ENCODE measurements at regions not wholly inside any gene's neighbourhood (a gene's known extent, or its start where the extent isn't known, plus 50 kb on each side); places are given as distances from the start of the nearest gene placed in this dataset.

DNA sequence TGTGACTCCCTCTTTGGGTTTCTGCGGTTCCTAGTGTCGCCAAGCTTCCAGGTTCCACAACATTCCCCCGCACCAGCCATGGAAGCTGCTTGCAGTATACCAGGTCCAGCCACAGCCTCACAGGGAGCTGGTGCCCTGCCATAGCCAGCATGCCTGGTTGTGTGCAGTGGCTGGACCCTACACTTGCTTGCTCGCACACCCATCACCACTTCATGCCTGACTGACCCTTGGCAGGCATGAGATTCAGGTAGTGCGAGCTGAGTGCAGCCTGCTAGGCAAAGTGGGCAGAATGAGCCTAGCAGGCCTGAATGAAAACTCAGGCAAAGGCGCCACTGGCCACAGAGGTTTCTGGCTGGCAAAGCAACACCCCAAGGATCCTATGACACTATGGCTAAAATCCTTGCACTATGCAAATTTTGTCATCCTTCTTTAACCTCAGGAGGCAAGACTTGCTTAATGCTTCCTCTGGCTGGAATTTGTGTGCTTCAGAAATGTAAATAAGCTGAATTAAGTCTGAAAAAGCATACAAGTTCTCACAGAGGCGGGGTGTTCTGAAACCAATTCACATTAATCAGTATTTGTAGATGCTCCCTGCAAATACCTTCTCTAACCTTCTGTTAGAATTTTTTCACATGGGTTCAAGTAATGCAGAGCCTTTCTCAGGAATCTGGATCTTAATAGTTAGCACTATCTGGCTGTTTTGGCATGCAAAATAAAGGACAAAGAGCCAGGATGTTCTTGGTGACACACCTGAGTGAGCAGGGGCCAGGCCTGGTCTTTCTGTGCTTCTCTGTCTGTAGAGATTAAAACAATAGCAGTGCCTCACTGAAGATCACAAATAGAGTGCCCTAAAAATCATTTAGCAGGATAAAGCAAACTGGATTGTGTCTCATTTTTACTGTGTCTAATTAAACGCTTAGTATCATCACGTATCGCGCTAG, 256.9 kb downstream of the GPATCH2 start:
- peaks cover 2% of the 10 kb centered on the region for H3K4me1 Mint-ChIP-seq
- H3K36me3 Mint-ChIP-seq (ENCODE audit: low read depth): no peaks in the 10 kb centered on the region
- CTCF ChIA-PET: no interaction called here
- no peak overlapping the region for H3K27ac Mint-ChIP-seq
- H3K4me3 Mint-ChIP-seq: no peak overlapping the region
- H3K27me3 Mint-ChIP-seq: no peaks in the 10 kb centered on the region
- no peak for DNase-seq
- H3K9me3 Mint-ChIP-seq: peaks cover 20% of the 10 kb centered on the region
- POLR2A ChIA-PET: no interaction called here

DNA sequence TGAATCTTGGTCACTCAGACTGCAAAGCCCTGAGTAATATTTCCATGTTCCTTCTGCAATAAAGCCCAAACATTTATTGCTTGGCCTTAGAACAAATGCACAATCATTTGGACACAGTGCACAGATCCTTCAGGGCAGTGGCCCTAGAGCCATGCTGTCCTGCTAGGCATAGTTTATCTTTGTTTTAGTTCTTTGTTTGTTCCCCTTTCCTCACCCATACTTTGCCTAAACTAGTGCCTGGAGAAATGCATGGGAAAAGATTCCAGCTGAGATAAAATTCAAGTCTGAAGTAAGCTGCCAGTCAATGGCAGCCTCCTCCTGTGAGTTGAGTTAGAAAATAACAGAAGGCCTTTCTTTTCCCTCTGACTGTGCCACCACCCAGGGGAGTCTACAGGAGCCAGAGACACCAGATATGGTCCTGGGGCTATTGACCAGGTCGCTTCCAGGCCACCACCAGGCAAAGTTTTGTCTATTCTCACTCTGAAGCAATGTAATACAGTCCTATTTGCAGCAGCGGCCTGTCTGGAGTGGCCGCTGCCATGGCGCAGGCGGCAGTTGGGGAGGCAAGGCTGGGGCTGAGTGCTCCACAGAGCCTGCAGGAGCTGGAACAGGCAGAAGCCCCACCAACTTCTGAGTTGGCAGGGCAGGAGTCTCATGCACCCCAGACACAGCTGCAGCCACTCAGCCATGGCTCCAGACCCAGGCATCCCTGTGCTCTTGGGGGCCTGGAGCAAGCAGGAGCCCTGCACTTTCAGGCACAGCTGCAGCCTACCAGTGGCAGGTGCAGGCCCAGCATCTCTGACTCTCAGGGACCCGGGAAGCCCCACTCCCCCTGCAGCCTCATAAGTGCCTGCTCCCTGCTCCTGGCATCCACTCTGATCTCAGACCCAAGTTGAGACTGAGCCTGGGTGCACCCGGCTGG, 258.6 kb downstream of the GPATCH2 start:
- Mint-ChIP-seq H3K27me3 (no peaks in the 10 kb centered on the region), H3K36me3 (ENCODE audit: low read depth) (no peaks in the 10 kb centered on the region), H3K27ac (no peak overlapping the region), H3K4me3 (no peak overlapping the region), H3K4me1 (peaks cover 2% of the 10 kb centered on the region), H3K9me3 (peaks cover 17% of the 10 kb centered on the region)
- no peak for DNase-seq
- ChIA-PET POLR2A (no interaction called here), CTCF (interaction anchor here (0.5 kb wide), 1 partner anchor 537 kb away, joined by 3 read pairs; no protein-coding TSS in a partner anchor)

DNA sequence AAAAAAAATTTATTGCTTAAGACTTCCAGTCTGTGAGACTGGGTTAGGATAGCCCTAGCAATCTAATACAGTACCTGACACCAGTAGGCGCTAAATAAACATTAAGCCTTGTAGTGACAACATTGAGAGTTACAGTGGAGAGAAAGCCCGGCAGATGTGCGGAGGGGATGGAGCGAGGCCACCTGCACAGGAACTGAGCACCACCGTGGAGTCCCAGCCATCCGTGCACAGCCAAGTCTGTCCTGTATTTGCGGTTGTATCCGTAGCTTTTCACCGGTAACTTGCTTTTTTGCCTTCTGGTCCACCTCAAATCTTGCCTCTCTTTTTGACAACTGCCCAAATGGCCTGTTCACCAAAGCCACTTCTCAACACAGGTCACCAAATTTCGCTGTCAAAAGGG, 260.1 kb downstream of the GPATCH2 start:
- H3K36me3 Mint-ChIP-seq (ENCODE audit: low read depth): no peaks in the 10 kb centered on the region
- peaks cover 2% of the 10 kb centered on the region for H3K4me1 Mint-ChIP-seq
- no peak for DNase-seq
- ChIA-PET CTCF (interaction anchor here (0.6 to 0.7 kb wide), 2 partner anchors 95 to 505 kb away, joined by 3 read pairs; no protein-coding TSS in a partner anchor), POLR2A (interaction anchor here (0.6 kb wide), 1 partner anchor 880 kb away, joined by 3 read pairs; no protein-coding TSS in a partner anchor)
- H3K27ac Mint-ChIP-seq: no peak overlapping the region
- H3K4me3 Mint-ChIP-seq: no peak overlapping the region
- peaks cover 13% of the 10 kb centered on the region for H3K9me3 Mint-ChIP-seq
- H3K27me3 Mint-ChIP-seq: no peaks in the 10 kb centered on the region

DNA sequence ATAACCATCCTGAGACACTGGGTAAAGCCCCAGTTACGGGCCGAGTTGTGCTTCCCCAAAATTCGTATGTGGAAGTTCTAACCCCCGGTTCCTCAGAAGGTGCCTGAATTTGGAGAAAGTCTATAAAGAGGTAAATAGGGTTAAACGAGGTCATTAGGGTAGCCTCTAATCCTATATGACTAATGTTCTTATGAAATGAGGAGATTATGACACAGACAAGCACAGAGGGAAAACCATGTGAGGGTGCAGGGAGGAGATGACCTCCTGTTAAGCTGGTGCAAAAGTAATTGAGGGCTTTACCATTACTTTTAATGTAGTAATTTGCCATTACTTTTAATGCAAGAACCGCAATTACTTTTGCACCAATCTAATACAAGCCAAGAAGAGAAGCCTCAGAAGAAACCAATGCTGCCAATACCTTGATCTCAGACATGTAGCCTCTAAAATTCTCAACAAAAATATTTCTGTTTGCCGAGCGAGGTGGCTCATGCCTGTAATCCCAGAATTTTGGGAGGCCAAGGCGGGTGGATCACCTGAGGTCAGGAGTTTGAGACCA, 260.8 kb downstream of the GPATCH2 start:
- POLR2A ChIA-PET: interaction anchor here (0.6 kb wide), 1 partner anchor 881 kb away, joined by 3 read pairs; no protein-coding TSS in a partner anchor
- DNase-seq: no peak
- no peaks in the 10 kb centered on the region for H3K36me3 Mint-ChIP-seq (ENCODE audit: low read depth)
- CTCF ChIA-PET: interaction anchor here (0.7 kb wide), 1 partner anchor 506 kb away, joined by 3 read pairs; no protein-coding TSS in a partner anchor
- no peak overlapping the region for H3K27ac Mint-ChIP-seq
- H3K27me3 Mint-ChIP-seq: no peaks in the 10 kb centered on the region
- no peak overlapping the region for H3K4me3 Mint-ChIP-seq
- H3K9me3 Mint-ChIP-seq: peaks cover 10% of the 10 kb centered on the region
- H3K4me1 Mint-ChIP-seq: peaks cover 2% of the 10 kb centered on the region

DNA sequence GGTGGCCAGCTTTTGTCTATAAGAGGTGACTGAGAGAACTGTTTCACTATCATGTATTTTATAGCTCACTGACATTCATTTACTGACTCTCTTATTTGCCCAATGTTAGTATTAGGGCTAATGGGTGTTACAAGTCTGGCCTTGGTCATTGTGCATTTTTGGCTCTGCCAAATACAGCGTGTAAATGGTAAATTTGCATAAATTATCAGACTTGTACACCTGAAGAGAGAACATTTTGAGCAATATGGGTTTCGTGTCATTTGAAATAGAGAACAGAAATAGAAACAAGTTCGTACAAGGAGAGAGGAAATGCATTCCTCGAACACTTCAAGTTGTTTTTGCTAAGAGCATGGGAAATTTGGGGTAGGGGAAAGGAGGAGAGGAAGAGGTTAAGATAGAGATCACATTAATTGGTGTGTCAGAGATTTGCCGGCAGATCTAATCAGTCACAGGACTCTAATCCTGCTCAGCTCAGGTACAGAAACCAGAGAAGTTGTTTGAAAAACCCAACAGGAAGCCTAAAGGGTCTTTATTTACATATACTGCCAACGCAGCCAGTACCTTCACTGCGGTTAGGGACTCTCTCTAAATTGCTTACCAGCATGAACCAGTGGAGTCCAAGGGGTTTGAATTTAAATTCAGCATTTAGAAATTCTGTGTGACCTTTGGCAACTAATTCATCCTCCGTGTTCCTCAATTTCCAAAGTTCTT, 261.5 kb downstream of the GPATCH2 start:
- CTCF ChIA-PET: no interaction called here
- no peak overlapping the region for H3K27ac Mint-ChIP-seq
- H3K9me3 Mint-ChIP-seq: peaks cover 10% of the 10 kb centered on the region

DNA sequence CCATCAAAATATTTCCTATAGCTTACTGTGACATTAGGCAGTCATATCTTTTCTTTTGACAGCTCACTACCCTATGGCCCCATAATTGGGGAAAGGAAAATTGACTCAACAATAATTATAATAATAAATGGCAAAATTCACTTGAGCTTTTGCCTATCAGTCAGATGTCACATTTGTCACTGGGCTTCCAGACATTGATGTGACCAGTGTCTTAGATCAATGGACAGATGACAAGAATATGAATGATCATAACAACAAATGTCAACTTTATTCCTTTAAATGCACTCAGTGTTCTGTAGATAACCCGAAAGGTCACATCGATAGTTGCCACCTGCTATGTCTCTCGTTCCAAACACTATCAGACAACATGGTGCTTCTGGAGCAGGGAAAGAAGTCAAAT, 266.7 kb downstream of the GPATCH2 start:
- no peak for DNase-seq
- Mint-ChIP-seq H3K9me3 (no peaks in the 10 kb centered on the region), H3K4me3 (no peak overlapping the region), H3K36me3 (ENCODE audit: low read depth) (no peaks in the 10 kb centered on the region), H3K4me1 (no peaks in the 10 kb centered on the region), H3K27ac (no peak overlapping the region), H3K27me3 (no peaks in the 10 kb centered on the region)
- ChIA-PET CTCF (interaction anchor here (1.0 kb wide), 1 partner anchor 10 kb away, joined by 3 read pairs; no protein-coding TSS in a partner anchor), POLR2A (no interaction called here)

More for the DNA sequence above, 261.5 kb downstream of the GPATCH2 start:
- H3K36me3 Mint-ChIP-seq (ENCODE audit: low read depth): no peaks in the 10 kb centered on the region
- DNase-seq: no peak
- no peaks in the 10 kb centered on the region for H3K27me3 Mint-ChIP-seq
- no peak overlapping the region for H3K4me3 Mint-ChIP-seq
- POLR2A ChIA-PET: no interaction called here
- peaks cover 2% of the 10 kb centered on the region for H3K4me1 Mint-ChIP-seq

DNA sequence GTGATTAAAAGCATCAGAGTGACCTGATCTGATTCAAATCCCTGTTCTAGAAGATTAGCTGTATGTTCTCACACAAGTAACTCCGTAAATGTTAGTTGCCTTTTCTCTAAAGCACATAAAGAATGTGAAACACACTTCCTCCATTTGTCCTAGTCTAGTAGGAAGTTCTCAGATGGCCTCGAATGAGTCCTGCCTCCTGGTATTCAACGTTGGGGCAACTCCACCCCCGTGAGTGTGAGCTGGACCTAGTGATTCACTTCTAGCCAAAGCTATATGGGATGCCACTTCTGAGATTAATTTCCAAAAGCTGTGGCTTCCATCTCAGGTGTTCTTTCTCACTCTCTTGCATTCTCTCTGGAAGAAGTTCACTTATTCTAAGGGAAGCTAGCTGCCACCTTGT, 267.6 kb downstream of the GPATCH2 start:
- ChIA-PET CTCF (no interaction called here), POLR2A (no interaction called here)
- H3K27me3 Mint-ChIP-seq: no peaks in the 10 kb centered on the region
- no peak overlapping the region for H3K4me3 Mint-ChIP-seq
- no peak for DNase-seq
- H3K27ac Mint-ChIP-seq: no peak overlapping the region
- no peaks in the 10 kb centered on the region for H3K9me3 Mint-ChIP-seq
- no peaks in the 10 kb centered on the region for H3K36me3 Mint-ChIP-seq (ENCODE audit: low read depth)
- H3K4me1 Mint-ChIP-seq: no peaks in the 10 kb centered on the region

DNA sequence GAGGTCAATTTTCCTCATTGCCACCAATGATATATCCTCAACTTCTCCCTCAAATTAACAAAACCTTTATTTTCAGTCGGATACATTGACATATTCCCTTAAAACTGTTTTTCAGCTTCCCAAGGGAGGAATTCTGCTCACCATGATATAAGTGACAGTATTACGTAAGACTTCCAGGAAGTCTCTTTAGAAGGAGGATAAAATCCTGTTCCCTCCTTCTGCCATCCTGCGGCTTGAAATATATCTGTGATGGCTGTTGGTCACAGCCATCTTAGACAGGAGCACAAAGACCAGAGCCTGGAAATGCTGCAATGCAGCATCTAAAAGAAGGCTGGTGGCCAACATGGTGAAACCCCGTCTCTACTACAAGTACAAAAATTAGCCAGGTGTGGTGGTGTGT, 270.4 kb downstream of the GPATCH2 start:
- POLR2A ChIA-PET: no interaction called here
- H3K36me3 Mint-ChIP-seq (ENCODE audit: low read depth): no peaks in the 10 kb centered on the region
- CTCF ChIA-PET: no interaction called here

DNA sequence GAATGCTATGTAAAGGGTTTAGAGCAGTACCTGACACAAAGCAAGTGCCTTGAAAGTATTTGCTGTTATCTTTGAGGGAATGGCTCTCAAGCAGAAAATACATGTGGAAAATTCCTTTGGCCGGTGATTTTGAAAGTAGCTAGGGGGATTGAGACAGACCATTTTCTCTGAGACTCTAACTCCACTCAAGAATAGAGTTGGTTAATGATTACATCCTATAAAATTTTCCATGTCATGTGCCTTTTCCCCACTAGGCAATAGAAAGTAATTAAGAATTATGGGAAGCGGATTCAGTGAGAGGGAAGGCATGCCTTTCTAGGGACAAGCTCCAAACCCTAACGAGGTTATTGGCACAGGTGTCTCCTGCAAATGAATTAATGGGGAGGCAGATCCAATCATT, 276.0 kb downstream of the GPATCH2 start:
- H3K4me1 Mint-ChIP-seq: no peaks in the 10 kb centered on the region

More for the DNA sequence above, 270.4 kb downstream of the GPATCH2 start:
- Mint-ChIP-seq H3K27me3 (no peaks in the 10 kb centered on the region), H3K4me1 (no peaks in the 10 kb centered on the region), H3K9me3 (peaks cover 3% of the 10 kb centered on the region), H3K4me3 (no peak overlapping the region), H3K27ac (no peak overlapping the region)
- no peak for DNase-seq

DNA sequence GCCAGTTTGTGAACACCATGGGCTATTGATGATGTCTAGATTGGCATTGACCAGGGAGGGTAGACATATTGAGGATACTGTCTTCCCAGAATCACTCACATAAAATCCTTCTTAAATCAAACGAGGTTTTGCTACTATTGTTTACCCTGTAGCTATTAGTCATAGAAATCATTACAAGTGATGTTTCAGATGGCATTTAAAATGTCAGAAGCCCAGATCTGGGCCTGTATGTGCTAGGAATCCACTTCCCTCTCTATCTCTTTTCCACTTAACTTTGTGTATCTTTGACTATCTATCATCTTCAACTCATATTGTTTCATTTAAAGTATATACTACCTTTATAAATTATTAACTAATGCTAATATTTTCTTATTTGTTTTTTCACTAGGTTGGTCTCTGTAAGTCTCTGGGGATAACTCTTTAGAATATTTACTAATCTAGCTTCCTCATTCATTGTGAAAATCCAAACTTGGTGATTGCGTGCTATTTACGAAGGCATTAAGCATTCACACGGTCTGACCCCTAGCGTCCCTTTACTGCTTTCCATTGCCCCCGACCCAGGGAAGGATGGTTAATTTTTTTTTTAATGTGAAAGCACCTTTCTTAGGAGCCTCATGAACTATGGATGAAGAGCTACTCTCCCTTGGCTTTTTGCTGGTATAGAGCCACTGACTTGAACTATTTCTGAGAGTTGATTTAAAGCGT, 281.8 kb downstream of the GPATCH2 start:
- no peak for DNase-seq
- H3K9me3 Mint-ChIP-seq: no peaks in the 10 kb centered on the region
- no peaks in the 10 kb centered on the region for H3K36me3 Mint-ChIP-seq (ENCODE audit: low read depth)
- POLR2A ChIA-PET: no interaction called here
- H3K4me3 Mint-ChIP-seq: no peak overlapping the region
- no peaks in the 10 kb centered on the region for H3K4me1 Mint-ChIP-seq
- no peaks in the 10 kb centered on the region for H3K27me3 Mint-ChIP-seq
- CTCF ChIA-PET: interaction anchor here (0.6 kb wide), 1 partner anchor 1153 kb away, joined by 4 read pairs; no protein-coding TSS in a partner anchor
- H3K27ac Mint-ChIP-seq: no peak overlapping the region

More for the DNA sequence above, 276.0 kb downstream of the GPATCH2 start:
- Mint-ChIP-seq H3K4me3 (no peak overlapping the region), H3K36me3 (ENCODE audit: low read depth) (no peaks in the 10 kb centered on the region), H3K9me3 (peaks cover 3% of the 10 kb centered on the region), H3K27me3 (no peaks in the 10 kb centered on the region), H3K27ac (no peak overlapping the region)
- CTCF ChIA-PET: interaction anchor here (1.5 kb wide), 1 partner anchor 10 kb away, joined by 3 read pairs; no protein-coding TSS in a partner anchor
- POLR2A ChIA-PET: no interaction called here
- DNase-seq: no peak

DNA sequence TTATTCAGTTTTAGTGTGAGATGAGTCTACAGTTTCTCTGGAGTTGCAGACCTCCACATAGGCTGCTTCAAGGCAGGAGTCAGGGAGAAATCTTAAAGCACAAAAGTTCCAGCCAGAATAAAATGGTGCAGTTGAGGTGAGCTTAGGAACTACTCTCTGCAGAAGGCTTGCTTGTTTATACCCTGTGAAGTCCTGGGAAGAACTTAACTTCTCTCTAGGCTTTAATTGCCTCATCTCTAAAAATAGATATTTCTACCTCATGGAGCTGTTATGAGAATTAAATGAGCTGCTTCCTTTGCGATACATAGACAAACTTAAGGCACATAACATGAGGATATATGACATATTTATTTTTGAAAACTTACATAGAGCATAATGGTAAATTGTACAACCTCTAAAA, 286.2 kb downstream of the GPATCH2 start:
- no peak overlapping the region for H3K27ac Mint-ChIP-seq
- no peaks in the 10 kb centered on the region for H3K4me1 Mint-ChIP-seq
- DNase-seq: no peak
- no peak overlapping the region for H3K4me3 Mint-ChIP-seq
- H3K27me3 Mint-ChIP-seq: no peaks in the 10 kb centered on the region
- H3K36me3 Mint-ChIP-seq (ENCODE audit: low read depth): no peaks in the 10 kb centered on the region
- H3K9me3 Mint-ChIP-seq: no peaks in the 10 kb centered on the region
- POLR2A ChIA-PET: no interaction called here
- CTCF ChIA-PET: no interaction called here

DNA sequence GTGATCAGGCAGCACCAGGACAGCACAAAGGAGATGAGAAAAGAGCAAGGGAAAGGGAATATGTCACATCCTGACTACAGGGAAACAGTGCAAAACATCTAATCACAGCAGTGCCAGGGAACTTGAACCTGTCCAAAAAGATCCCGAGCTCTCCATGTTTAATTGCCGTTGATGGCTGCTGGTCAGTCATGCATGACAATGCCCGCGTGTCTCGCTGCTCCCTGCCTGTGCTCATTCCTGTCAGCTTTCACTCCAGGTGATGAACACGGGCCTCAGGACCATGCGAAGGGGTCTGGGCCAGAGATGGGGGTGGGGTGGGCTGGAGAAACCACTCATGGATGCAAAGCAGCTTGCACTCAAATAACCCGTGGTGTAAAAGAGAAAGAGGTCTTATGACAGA, 287.0 kb downstream of the GPATCH2 start:
- DNase-seq: no peak
- POLR2A ChIA-PET: no interaction called here
- Mint-ChIP-seq H3K36me3 (ENCODE audit: low read depth) (no peaks in the 10 kb centered on the region), H3K27me3 (no peaks in the 10 kb centered on the region), H3K9me3 (no peaks in the 10 kb centered on the region), H3K27ac (no peak overlapping the region), H3K4me1 (no peaks in the 10 kb centered on the region), H3K4me3 (no peak overlapping the region)
- CTCF ChIA-PET: no interaction called here
